ENCODE measurements at regions not wholly inside any gene's neighbourhood (a gene's known extent, or its start where the extent isn't known, plus 50 kb on each side); places are given as distances from the start of the nearest gene placed in this dataset.

DNA sequence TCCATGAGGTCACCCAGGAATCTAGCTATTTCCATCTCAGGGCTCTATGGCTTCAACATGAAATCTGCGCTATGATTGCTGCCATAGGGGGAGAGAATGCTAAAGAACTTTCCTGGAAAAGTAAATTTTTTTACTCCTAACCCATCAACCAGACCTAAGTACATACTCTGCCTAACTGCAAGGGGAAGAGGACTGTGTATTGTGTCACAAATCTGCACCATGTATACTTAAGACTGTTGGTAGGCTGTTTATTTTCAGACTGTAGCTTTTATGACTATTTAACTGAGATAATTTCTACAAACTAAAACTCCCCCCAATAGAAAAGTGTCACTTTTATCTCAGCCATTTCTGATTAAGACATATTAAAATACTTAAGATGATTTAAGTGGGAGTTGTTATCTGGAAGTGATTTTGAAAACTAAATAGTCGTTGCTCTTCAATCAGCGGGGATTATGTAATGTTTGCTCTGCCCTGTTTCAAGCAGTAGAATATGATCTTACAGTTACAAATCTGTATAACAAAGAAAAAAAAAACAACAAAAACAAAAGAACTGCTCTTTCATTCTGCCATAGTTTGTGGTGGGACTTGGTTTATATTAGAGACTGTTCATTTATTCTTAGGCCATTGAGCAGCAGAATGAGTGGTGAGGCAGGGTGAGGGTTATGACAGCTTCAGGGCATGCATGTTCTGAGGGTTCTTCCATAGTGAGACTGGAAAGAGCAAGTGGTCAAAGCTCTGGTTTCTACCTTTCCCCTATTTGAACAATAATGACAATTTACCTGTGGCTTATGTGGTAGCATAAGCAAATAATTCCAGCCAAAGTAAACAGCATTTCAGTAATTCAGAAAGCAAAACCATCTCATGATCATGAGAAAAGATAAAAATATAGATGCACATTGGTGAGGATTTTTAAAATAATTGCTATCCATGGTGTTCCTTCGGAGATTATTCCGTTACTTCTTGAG lies 126.3 kb upstream of the CEP162 start:
- H3K27me3 ChIP-seq (ENCODE audit: control insufficient read depth, insufficient read depth, low read length): no peaks in the 10 kb centered on the region
- H3K9me3 ChIP-seq (ENCODE audit: control insufficient read depth, insufficient read depth, low read depth, low read length): no peaks in the 10 kb centered on the region
- no peak overlapping the region for H3K9ac ChIP-seq (ENCODE audit: low read length)
- H3K4me3 ChIP-seq (ENCODE audit: low read depth, low read length): no peak overlapping the region
- H3K4me1 ChIP-seq (ENCODE audit: control insufficient read depth, insufficient read depth, low read length): no peaks in the 10 kb centered on the region
- H3K36me3 ChIP-seq (ENCODE audit: control insufficient read depth, insufficient read depth, low read length): no peaks in the 10 kb centered on the region
- no peak overlapping the region for H3K27ac ChIP-seq (ENCODE audit: low read depth, low read length)

DNA sequence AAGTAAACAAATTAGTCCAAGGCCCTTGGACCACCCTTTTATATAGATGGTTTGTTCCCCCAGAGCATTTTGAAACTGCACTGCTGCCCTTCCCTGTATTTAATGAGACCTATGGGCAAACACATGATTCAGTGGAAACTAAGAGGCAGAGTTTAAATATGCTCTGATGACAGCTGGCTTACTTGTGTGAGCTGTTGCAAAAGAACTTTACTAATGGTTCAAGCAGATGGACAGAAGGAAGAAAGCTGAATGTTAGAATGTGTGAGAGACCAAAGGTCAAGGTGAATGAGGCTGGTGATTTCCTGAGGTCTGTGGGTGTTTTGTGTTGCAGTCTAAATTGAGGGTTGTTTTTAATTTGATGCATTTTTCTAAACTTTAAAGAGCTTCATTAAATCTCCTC lies 123.0 kb upstream of the CEP162 start:
- Histone ChIP-seq H3K9me3 (ENCODE audit: control insufficient read depth, insufficient read depth, low read depth, low read length) (no peaks in the 10 kb centered on the region), H3K27me3 (ENCODE audit: control insufficient read depth, insufficient read depth, low read length) (no peaks in the 10 kb centered on the region), H3K9ac (ENCODE audit: low read length) (no peak overlapping the region), H3K27ac (ENCODE audit: low read depth, low read length) (no peak overlapping the region), H3K4me3 (ENCODE audit: low read depth, low read length) (no peak overlapping the region), H3K36me3 (ENCODE audit: control insufficient read depth, insufficient read depth, low read length) (no peaks in the 10 kb centered on the region), H3K4me1 (ENCODE audit: control insufficient read depth, insufficient read depth, low read length) (no peaks in the 10 kb centered on the region)

- Histone ChIP-seq H3K4me1 (ENCODE audit: control insufficient read depth, insufficient read depth, low read length) (no peaks in the 10 kb centered on the region), H3K9me3 (ENCODE audit: control insufficient read depth, insufficient read depth, low read depth, low read length) (no peaks in the 10 kb centered on the region), H3K27ac (ENCODE audit: low read depth, low read length) (no peak overlapping the region)
These were observed 122.1 kb upstream of the CEP162 start for GRCh38 chr6:84349542-84349941.

GRCh38 chr6:84348801-84349200 lies 121.4 kb upstream of the CEP162 start:
- Histone ChIP-seq H3K9me3 (ENCODE audit: control insufficient read depth, insufficient read depth, low read depth, low read length) (no peaks in the 10 kb centered on the region), H3K36me3 (ENCODE audit: control insufficient read depth, insufficient read depth, low read length) (no peaks in the 10 kb centered on the region), H3K4me1 (ENCODE audit: control insufficient read depth, insufficient read depth, low read length) (no peaks in the 10 kb centered on the region), H3K9ac (ENCODE audit: low read length) (no peak overlapping the region), H3K27ac (ENCODE audit: low read depth, low read length) (no peak overlapping the region), H3K4me3 (ENCODE audit: low read depth, low read length) (no peak overlapping the region), H3K27me3 (ENCODE audit: control insufficient read depth, insufficient read depth, low read length) (no peaks in the 10 kb centered on the region)

More at GRCh38 chr6:84349542-84349941, 122.1 kb upstream of the CEP162 start:
- Histone ChIP-seq H3K9ac (ENCODE audit: low read length) (no peak overlapping the region), H3K36me3 (ENCODE audit: control insufficient read depth, insufficient read depth, low read length) (no peaks in the 10 kb centered on the region), H3K4me3 (ENCODE audit: low read depth, low read length) (no peak overlapping the region), H3K27me3 (ENCODE audit: control insufficient read depth, insufficient read depth, low read length) (no peaks in the 10 kb centered on the region)

DNA sequence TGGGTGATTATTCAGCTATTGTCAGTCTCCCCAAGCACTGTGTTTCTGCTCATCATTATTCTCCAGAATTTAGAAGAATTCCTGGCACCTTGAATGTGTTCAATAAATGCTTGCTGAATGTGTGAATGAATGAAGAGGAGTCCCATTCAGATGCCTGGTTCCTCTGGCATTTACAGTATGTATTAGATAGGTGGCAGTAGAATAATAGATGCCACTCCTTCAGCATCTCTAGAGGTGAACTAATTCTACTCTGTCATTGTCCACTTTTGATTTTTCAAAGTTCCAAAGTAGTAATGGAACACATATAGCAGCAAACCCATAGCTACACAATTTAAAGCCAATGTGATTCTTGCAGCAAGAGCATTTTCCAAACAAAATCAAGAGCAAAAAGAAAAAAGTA lies 118.9 kb upstream of the CEP162 start:
- Histone ChIP-seq H3K4me3 (ENCODE audit: low read depth, low read length) (no peak overlapping the region), H3K9ac (ENCODE audit: low read length) (no peak overlapping the region), H3K36me3 (ENCODE audit: control insufficient read depth, insufficient read depth, low read length) (no peaks in the 10 kb centered on the region), H3K9me3 (ENCODE audit: control insufficient read depth, insufficient read depth, low read depth, low read length) (no peaks in the 10 kb centered on the region), H3K27ac (ENCODE audit: low read depth, low read length) (no peak overlapping the region), H3K4me1 (ENCODE audit: control insufficient read depth, insufficient read depth, low read length) (no peaks in the 10 kb centered on the region), H3K27me3 (ENCODE audit: control insufficient read depth, insufficient read depth, low read length) (no peaks in the 10 kb centered on the region)

- H3K9ac ChIP-seq (ENCODE audit: low read length): no peak overlapping the region
- H3K4me3 ChIP-seq (ENCODE audit: low read depth, low read length): no peak overlapping the region
- no peaks in the 10 kb centered on the region for H3K4me1 ChIP-seq (ENCODE audit: control insufficient read depth, insufficient read depth, low read length)
- H3K27me3 ChIP-seq (ENCODE audit: control insufficient read depth, insufficient read depth, low read length): no peaks in the 10 kb centered on the region
- H3K9me3 ChIP-seq (ENCODE audit: control insufficient read depth, insufficient read depth, low read depth, low read length): peaks cover 7% of the 10 kb centered on the region; the same call in 1 of the 2 replicates
- no peak overlapping the region for H3K27ac ChIP-seq (ENCODE audit: low read depth, low read length)
- H3K36me3 ChIP-seq (ENCODE audit: control insufficient read depth, insufficient read depth, low read length): no peaks in the 10 kb centered on the region
These were observed 116.6 kb upstream of the CEP162 start for GRCh38 chr6:84344005-84344404.

- Histone ChIP-seq H3K9me3 (ENCODE audit: control insufficient read depth, insufficient read depth, low read depth, low read length) (peaks cover 10% of the 10 kb centered on the region), H3K4me3 (ENCODE audit: low read depth, low read length) (no peak overlapping the region; the same call in 1 of the 2 replicates), H3K36me3 (ENCODE audit: control insufficient read depth, insufficient read depth, low read length) (no peaks in the 10 kb centered on the region), H3K27ac (ENCODE audit: low read depth, low read length) (no peak overlapping the region), H3K4me1 (ENCODE audit: control insufficient read depth, insufficient read depth, low read length) (no peaks in the 10 kb centered on the region), H3K27me3 (ENCODE audit: control insufficient read depth, insufficient read depth, low read length) (no peaks in the 10 kb centered on the region), H3K9ac (ENCODE audit: low read length) (no peak overlapping the region)
These were observed 113.0 kb upstream of the CEP162 start for GRCh38 chr6:84340422-84340821.

DNA sequence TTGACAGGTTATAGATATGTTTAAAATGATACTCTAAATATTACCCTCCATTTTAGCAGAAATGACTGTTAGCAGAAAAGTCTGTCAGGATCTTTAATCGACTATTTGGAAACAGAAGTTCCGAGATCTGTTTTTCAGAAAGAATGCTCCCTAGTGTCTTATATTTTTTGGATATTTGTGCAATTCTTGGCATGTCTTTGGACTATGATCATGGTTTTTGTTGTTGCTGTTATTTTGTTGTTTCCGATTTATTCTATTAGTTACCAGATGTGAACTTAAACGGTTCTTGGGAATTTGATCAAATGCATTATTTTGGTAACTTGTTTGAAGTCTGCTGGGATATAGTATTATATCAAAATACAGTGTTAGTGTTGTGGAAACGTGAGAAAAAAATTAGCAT lies 106.4 kb upstream of the CEP162 start:
- Histone ChIP-seq H3K9ac (ENCODE audit: low read length) (no peak overlapping the region), H3K36me3 (ENCODE audit: control insufficient read depth, insufficient read depth, low read length) (no peaks in the 10 kb centered on the region), H3K27ac (ENCODE audit: low read depth, low read length) (no peak overlapping the region), H3K9me3 (ENCODE audit: control insufficient read depth, insufficient read depth, low read depth, low read length) (peaks cover 5% of the 10 kb centered on the region; the same call in 1 of the 2 replicates), H3K4me1 (ENCODE audit: control insufficient read depth, insufficient read depth, low read length) (peaks cover 2% of the 10 kb centered on the region; the same call in 1 of the 2 replicates), H3K4me3 (ENCODE audit: low read depth, low read length) (no peak overlapping the region), H3K27me3 (ENCODE audit: control insufficient read depth, insufficient read depth, low read length) (no peaks in the 10 kb centered on the region)

DNA sequence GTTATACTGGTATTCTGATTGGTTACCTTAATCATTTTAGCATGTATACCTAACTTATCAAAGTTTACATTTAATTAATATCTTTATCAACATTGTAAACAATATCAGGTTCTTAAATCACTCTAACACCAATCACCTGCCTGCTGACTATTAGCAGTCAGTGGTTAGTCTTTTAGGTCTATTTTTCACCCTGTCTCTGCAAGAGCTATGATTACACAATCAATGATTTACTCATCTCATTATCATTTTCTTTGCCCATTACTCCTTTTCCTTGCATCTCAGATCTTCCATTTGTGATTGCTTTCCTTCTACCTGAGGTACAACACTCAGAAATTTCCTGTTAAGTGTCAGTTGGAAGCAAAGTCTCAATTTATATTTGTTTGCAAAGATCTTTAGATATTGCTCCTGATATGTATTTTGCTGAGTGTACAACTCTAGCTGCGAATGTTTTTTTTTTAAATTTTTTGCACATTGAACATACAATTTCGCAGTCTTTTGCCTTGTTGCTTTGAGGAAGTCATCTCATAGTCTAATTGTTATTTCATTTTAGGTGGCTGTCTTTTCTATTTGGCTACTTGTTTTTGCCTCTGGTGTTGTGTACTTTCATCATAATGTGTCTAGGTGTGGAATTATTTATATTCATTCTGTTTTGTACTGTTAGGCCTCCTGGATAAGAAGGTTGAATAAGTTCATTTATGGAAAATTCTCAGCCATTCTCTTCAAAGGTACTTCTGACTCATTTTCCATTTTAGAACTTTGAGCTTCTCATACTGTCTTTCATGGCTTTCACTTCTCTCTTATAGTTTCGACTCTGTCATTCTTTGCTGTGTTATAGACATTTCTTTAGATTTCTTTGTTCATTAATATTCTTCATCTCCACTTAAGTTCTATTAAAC lies 104.9 kb upstream of the CEP162 start:
- no peak overlapping the region for H3K9ac ChIP-seq (ENCODE audit: low read length)
- no peak overlapping the region for H3K27ac ChIP-seq (ENCODE audit: low read depth, low read length)
- no peaks in the 10 kb centered on the region for H3K27me3 ChIP-seq (ENCODE audit: control insufficient read depth, insufficient read depth, low read length)
- peaks cover 5% of the 10 kb centered on the region; the same call in 1 of the 2 replicates for H3K9me3 ChIP-seq (ENCODE audit: control insufficient read depth, insufficient read depth, low read depth, low read length)
- H3K4me3 ChIP-seq (ENCODE audit: low read depth, low read length): no peak overlapping the region
- no peaks in the 10 kb centered on the region for H3K36me3 ChIP-seq (ENCODE audit: control insufficient read depth, insufficient read depth, low read length)
- peaks cover 5% of the 10 kb centered on the region; the same call in 1 of the 2 replicates for H3K4me1 ChIP-seq (ENCODE audit: control insufficient read depth, insufficient read depth, low read length)

- Histone ChIP-seq H3K9ac (ENCODE audit: low read length) (no peak overlapping the region), H3K4me1 (ENCODE audit: control insufficient read depth, insufficient read depth, low read length) (peaks cover 5% of the 10 kb centered on the region; the same call in 1 of the 2 replicates), H3K36me3 (ENCODE audit: control insufficient read depth, insufficient read depth, low read length) (no peaks in the 10 kb centered on the region), H3K4me3 (ENCODE audit: low read depth, low read length) (no peak overlapping the region), H3K27ac (ENCODE audit: low read depth, low read length) (no peak overlapping the region), H3K9me3 (ENCODE audit: control insufficient read depth, insufficient read depth, low read depth, low read length) (peaks cover under 1% of the 10 kb centered on the region; the same call in 1 of the 2 replicates), H3K27me3 (ENCODE audit: control insufficient read depth, insufficient read depth, low read length) (no peaks in the 10 kb centered on the region)
These were observed 102.9 kb upstream of the CEP162 start for GRCh38 chr6:84330325-84330724.

Measured in HUES6 (cell line).